HG03196 (cell line): ENCODE measurements at regions not wholly inside any gene's neighbourhood (a gene's known extent, or its start where the extent isn't known, plus 50 kb on each side); places are given as distances from the start of the nearest gene placed in this dataset.

Experiments used
- ATAC-seq: cut with Tn5 transposase; IDR thresholded peaks from one replicate; pipeline ENCODE4 v1.9.1; 2021; ENCODE audit not compliant: unreplicated experiment

GRCh38 chr6:133827766-133828165 is 61.1 kb upstream of the TCF21 start:
- ATAC-seq, result no peak

- no peak for ATAC-seq
Measured at GRCh38 chr6:133833949-133834359, 55.0 kb upstream of the TCF21 start.

GRCh38 chr6:133834472-133835170 is 54.3 kb upstream of the TCF21 start:
- no peak for ATAC-seq

- ATAC-seq, result no peak
Measured at GRCh38 chr6:133835901-133836300, 53.0 kb upstream of the TCF21 start.

GRCh38 chr6:133837801-133838349 is 51.0 kb upstream of the TCF21 start:
- ATAC-seq, result peak; percentile 68
